GM18498 (cell line): ENCODE measurements at regions not wholly inside any gene's neighbourhood (a gene's known extent, or its start where the extent isn't known, plus 50 kb on each side); places are given as distances from the start of the nearest gene placed in this dataset.

Experiments used
- ATAC-seq: cut with Tn5 transposase; IDR thresholded peaks from one replicate; pipeline ENCODE4 v1.9.1; 2021; ENCODE audit warnings: mild to moderate bottlenecking, moderate library complexity; ENCODE audit not compliant: unreplicated experiment

DNA sequence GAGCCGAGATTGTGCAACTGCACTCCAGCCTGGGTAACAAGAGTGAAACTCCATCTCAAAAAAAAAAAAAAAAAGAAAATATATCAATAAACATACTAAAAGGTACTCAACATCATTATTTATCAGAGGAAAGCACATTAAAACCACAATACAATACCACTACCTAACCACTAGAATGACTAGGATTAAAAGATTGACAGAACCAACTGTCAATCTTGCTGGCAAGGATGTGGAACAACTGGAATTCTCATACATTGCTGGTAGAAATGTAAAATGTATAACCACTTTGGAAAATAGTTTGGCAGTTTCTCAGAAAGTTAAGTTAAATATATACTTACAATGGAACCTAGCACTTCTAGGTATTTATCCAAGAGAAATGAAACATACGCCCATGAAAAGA lies 88.6 kb downstream of the B3GNT2 start:
- no peak for ATAC-seq

DNA sequence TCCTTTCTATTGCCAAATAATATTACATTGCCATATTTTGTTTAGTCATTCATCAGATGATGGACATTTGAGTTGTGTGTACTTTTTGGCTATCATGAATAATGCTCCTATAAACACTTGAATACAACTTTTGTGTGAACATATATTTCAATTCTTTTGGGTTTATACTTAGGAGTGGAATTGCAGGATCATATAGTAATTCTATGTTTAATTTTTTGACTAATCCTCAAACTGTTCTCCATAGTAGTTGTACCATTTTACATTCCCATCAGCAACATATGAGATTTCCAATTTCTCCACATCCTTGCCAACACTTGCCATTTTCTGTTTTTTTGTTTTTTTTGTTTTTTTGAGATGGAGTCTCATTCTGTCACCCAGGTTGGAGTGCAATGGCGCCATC lies 87.2 kb downstream of the B3GNT2 start:
- ATAC-seq: no peak

DNA sequence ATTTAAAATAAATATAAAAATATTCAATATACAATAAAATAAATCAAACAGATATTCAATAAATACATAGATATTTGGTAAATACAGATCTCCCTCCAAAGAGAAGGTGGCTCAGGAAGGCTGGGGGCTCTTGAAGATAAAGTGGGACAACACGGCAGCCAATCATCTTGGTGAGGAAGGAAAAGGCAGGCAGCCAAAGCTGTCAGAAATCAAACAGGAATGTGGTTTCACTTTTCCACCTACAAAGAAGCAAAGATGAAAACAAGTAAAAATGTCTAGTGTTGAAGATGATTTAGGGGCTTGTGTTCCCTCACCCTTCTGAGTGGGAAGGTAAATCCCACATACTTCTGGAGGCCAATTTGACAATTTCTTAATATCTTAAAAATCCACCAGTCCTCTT lies 85.7 kb downstream of the B3GNT2 start:
- no peak for ATAC-seq

DNA sequence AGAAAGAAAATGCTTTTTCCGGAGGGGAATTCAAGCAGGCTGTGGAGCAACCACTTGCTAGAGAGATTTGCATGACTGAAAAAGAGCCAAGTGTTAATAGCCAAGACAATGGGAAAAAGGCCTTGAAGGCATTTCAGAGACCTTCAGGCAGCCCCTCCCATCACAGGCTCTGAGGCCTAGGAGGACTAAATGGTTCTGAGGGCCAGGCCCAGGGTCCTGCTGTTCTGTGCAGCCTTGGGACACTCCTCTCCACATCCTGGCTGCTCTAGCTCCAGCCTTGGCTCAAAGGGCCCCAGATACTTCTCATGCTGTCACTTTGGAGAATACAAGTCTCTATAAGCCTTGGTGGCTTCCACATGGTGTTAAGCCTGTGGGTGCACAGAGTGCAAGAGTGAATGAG lies 81.8 kb downstream of the B3GNT2 start:
- no peak for ATAC-seq
